GM06990 (cell line): ENCODE measurements at regions not wholly inside any gene's neighbourhood (a gene's known extent, or its start where the extent isn't known, plus 50 kb on each side); places are given as distances from the start of the nearest gene placed in this dataset.

Source experiments
- DNase-seq: peaks from one replicate; pipeline ENCODE4 v3.0.0-alpha.2; 2011; ENCODE audit not compliant: insufficient read length; ENCODE audit errors: extremely low read depth
- H3K27me3 ChIP-seq: replicated peaks from 2 replicates; pipeline ENCODE4 v1.6.0; 2011; ENCODE audit warnings: low read length; ENCODE audit not compliant: control insufficient read depth, insufficient read depth
- H3K36me3 ChIP-seq: 2 replicates; pipeline ENCODE4 v1.5.1; 2011; ENCODE audit warnings: low read length; ENCODE audit not compliant: control insufficient read depth, insufficient read depth
- H3K4me3 ChIP-seq: replicated peaks from 2 replicates; pipeline ENCODE4 v1.5.1; 2011; ENCODE audit warnings: low read depth, mild to moderate bottlenecking, control low read depth, low read length
- CTCF ChIP-seq: IDR thresholded peaks from 2 replicates; pipeline ENCODE4 v1.5.1; 2011; ENCODE audit warnings: low read length, control low read depth, mild to moderate bottlenecking, inconsistent platforms; ENCODE audit not compliant: insufficient read depth, poor library complexity, severe bottlenecking

- Histone ChIP-seq H3K36me3 (no peaks in the 10 kb centered on the region), H3K4me3 (no peak overlapping the region), H3K27me3 (no peaks in the 10 kb centered on the region)
- no peak for DNase-seq
- TF ChIP-seq CTCF, result no peak
Measured at GRCh38 chr1:164261691-164262240, 297.2 kb upstream of the PBX1 start.

DNA sequence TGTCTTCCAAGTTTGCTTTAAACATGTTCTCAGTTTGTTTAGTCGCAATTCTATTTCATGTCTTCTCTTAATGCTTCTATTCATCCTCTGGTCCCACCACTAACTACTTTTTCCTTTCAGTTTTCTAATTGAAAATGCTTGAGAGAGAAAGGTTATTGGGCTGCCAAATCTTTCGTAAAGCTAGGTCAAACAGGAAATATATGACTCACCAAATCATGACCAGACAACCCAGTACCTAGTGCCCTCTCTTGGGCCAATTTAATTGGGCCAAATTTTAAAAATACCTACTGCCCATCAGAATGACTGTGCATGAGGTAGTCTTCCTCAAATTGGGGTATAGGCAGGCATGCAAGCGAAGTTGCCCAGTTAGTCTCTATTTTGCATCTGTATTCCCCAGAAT is 295.4 kb upstream of the PBX1 start:
- no peak for DNase-seq
- TF ChIP-seq CTCF, result no peak
- H3K4me3 ChIP-seq, result no peak overlapping the region
- no peaks in the 10 kb centered on the region for H3K36me3 ChIP-seq
- no peaks in the 10 kb centered on the region for H3K27me3 ChIP-seq

GRCh38 chr1:164265232-164265631 is 293.8 kb upstream of the PBX1 start:
- Histone ChIP-seq H3K36me3 (no peaks in the 10 kb centered on the region), H3K4me3 (no peak overlapping the region)
- no peak for TF ChIP-seq CTCF

GRCh38 chr1:164272156-164272555 is 286.8 kb upstream of the PBX1 start:
- DNase-seq, result no peak
- no peaks in the 10 kb centered on the region for H3K36me3 ChIP-seq

More at GRCh38 chr1:164265232-164265631, 293.8 kb upstream of the PBX1 start:
- DNase-seq, result no peak
- no peaks in the 10 kb centered on the region for H3K27me3 ChIP-seq

DNA sequence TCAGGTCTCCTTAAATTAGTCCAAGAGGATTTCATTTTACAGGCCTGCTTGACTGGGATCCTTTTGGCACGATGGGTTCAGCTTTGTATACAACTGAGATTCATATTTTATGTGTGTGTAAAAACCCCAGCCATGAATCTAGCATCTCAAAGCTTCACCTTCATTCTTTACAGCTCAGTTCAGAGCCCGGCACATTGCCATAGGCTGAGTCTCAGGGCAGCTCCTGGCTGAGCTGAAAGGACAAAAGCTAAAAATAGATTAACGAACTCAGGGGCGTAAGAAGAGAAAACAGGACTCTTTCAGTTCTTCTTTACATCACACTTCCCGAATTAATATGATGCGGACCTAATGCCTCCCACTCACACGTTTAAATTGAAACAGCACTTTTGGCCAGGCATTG is 262.8 kb upstream of the PBX1 start:
- TF ChIP-seq CTCF, result no peak

More at GRCh38 chr1:164272156-164272555, 286.8 kb upstream of the PBX1 start:
- no peaks in the 10 kb centered on the region for H3K27me3 ChIP-seq
- H3K4me3 ChIP-seq, result no peak overlapping the region
- TF ChIP-seq CTCF, result no peak

DNA sequence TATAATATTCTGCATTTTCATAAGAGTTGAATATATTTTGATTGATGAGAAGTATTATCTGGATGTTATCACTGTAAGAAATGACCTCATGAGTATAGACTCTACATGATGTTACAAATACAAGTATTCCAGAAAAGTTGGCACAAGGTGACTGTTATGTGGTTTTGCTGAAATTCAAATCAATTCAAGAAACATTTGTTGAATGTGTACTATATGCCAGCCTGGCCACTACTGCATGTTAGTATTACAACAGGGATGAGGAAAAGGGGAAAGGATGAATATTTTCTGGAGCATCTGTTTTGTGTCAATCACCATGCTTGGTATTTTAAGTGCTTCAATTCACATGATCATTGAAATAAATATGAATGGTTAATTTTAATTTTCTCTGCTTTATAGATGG is 250.9 kb upstream of the PBX1 start:
- no peak for TF ChIP-seq CTCF
- DNase-seq, result no peak
- no peak overlapping the region for H3K4me3 ChIP-seq
- H3K36me3 ChIP-seq, result no peaks in the 10 kb centered on the region
- no peaks in the 10 kb centered on the region for H3K27me3 ChIP-seq

More for the DNA sequence above, 262.8 kb upstream of the PBX1 start:
- no peaks in the 10 kb centered on the region for H3K36me3 ChIP-seq
- H3K27me3 ChIP-seq, result no peaks in the 10 kb centered on the region
- H3K4me3 ChIP-seq, result no peak overlapping the region
- no peak for DNase-seq
